ENCODE measurements at regions not wholly inside any gene's neighbourhood (a gene's known extent, or its start where the extent isn't known, plus 50 kb on each side); places are given as distances from the start of the nearest gene placed in this dataset.

DNA sequence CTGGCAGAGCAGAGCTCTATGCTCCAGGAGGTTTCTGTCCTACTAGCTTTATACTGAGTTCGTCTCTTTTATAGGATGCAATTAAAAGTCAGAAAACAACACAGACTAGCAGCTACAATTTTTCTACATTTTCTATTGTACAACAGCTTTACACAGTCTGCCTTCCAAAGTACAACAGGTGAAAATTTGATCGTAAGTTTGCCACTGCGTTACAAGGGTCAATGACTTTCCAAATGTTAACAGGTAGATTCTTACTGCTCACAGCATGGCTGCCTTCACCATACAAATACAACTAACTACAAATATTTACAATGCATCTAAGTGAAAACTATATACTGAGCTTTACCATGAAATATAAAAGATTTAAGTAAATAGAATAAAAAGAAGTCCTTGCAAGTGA lies 268.6 kb upstream of the SLCO3A1 start:
- H3K4me3 ChIP-seq (ENCODE audit: low read depth, low read length) = no peak overlapping the region
- DNase-seq (ENCODE audit: low read depth) = no peak
- TF ChIP-seq, protein P1, sequence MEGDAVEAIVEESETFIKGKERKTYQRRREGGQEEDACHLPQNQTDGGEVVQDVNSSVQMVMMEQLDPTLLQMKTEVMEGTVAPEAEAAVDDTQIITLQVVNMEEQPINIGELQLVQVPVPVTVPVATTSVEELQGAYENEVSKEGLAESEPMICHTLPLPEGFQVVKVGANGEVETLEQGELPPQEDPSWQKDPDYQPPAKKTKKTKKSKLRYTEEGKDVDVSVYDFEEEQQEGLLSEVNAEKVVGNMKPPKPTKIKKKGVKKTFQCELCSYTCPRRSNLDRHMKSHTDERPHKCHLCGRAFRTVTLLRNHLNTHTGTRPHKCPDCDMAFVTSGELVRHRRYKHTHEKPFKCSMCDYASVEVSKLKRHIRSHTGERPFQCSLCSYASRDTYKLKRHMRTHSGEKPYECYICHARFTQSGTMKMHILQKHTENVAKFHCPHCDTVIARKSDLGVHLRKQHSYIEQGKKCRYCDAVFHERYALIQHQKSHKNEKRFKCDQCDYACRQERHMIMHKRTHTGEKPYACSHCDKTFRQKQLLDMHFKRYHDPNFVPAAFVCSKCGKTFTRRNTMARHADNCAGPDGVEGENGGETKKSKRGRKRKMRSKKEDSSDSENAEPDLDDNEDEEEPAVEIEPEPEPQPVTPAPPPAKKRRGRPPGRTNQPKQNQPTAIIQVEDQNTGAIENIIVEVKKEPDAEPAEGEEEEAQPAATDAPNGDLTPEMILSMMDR (IDR thresholded peaks at IDR 0.05; ENCODE audit: insufficient read depth, low read depth, low read length) = no peak

DNA sequence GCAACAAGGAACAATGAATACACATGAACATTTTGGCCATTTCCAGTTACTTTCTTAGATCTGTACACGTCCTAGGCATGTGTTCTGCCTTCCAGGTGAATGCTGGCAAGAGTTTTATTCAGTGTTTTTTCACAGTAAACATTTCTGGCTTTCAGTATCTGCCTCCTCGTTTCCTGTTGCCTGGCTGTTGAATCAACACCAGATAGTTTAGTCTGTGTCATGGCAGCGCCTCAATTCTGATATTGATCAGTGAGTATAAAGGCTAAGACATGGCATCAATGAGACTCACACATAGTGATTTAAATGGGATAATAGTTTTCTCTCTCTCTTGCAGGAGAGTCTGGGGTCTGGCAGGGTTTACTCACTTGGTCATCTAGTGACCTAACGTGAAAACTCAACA lies 266.9 kb upstream of the SLCO3A1 start:
- TF ChIP-seq, protein P1 (IDR thresholded peaks at IDR 0.05; ENCODE audit: insufficient read depth, low read depth, low read length) = no peak

DNA sequence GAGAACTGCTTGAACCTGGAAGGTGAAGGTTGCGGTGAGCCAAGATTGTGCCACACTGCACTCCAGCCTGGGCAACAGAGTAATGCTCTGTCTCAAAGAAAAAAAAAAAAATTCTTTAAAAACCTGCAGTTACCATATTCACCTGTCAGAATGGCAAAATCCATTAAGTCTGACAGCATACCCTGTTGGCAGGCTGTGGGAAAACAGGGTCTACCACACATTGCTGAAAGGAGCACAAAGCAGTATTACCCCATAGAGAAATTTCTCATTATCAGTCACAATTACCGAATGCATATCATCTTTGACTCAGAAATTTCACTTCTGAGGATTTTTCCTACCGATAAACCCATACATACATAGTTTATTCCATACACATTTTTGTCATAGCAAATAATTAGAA lies 264.1 kb upstream of the SLCO3A1 start:
- DNase-seq (ENCODE audit: low read depth) = no peak
- TF ChIP-seq, protein P1 (IDR thresholded peaks at IDR 0.05; ENCODE audit: insufficient read depth, low read depth, low read length) = no peak
- H3K4me3 ChIP-seq (ENCODE audit: low read depth, low read length) = no peak overlapping the region

More for the DNA sequence above, 266.9 kb upstream of the SLCO3A1 start:
- no peak for DNase-seq (ENCODE audit: low read depth)
- H3K4me3 ChIP-seq (ENCODE audit: low read depth, low read length) = no peak overlapping the region

DNA sequence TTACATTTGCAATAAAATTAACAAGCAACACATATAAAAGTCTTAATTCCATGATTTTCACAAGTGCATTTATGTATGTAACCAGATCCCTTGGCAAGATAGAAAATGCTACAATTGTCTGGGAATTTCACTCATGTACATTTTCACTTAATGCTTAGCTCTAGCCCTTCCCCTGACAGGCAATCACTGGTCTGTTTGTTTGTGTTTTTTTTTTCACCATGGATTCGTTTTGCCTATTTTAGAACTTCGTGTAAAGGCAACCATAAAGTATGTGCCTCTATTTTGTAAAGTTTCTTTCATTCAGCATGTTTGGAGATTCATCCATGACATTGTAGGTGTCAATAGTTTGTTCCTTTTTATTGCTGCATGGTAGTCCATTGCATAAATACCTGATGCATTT lies 260.9 kb upstream of the SLCO3A1 start:
- TF ChIP-seq, protein P1 (IDR thresholded peaks at IDR 0.05; ENCODE audit: insufficient read depth, low read depth, low read length) = no peak
- H3K4me3 ChIP-seq (ENCODE audit: low read depth, low read length) = no peak overlapping the region
- DNase-seq (ENCODE audit: low read depth) = no peak

DNA sequence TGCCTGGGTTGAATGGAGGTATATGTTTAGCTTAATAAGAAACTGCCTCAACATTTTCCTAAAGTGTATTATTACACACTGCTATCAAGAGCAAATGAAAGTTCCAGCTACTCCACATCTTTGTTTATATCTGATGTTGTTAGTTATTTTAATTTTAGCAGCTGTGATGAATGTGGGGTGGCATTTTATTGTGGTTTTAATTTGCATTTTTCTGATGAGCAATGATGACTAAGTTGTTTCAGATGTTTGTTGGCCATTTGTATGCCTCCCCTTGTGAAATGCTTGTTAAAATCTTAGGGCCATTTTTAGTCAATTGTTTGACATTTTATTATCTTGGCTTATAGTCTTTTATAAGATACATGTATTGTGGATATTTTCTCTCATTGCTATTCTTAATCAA lies 260.4 kb upstream of the SLCO3A1 start:
- TF ChIP-seq, protein P1 (IDR thresholded peaks at IDR 0.05; ENCODE audit: insufficient read depth, low read depth, low read length) = no peak
- DNase-seq (ENCODE audit: low read depth) = peak; percentile 38
- H3K4me3 ChIP-seq (ENCODE audit: low read depth, low read length) = no peak overlapping the region

DNA sequence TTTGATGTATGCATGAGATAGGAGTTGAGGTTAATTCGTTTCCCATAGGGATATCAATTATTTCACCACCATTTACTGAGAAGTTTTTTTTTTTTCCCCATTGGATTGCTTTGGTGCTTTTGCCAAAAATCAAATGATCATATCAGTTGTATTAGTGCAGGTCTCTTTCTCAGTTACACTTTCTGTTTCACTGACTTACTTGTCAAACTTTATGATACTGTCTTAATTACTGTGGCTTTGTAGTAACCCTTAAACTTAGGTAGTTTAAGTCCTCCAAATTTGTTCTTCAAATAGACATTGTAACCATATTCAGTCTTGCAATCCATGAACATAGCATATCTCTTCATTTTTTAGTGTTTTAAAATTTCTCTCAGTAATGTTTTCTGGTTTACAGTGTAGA lies 259.9 kb upstream of the SLCO3A1 start:
- no peak for DNase-seq (ENCODE audit: low read depth)
- no peak overlapping the region for H3K4me3 ChIP-seq (ENCODE audit: low read depth, low read length)
- TF ChIP-seq, protein P1 (IDR thresholded peaks at IDR 0.05; ENCODE audit: insufficient read depth, low read depth, low read length) = no peak

DNA sequence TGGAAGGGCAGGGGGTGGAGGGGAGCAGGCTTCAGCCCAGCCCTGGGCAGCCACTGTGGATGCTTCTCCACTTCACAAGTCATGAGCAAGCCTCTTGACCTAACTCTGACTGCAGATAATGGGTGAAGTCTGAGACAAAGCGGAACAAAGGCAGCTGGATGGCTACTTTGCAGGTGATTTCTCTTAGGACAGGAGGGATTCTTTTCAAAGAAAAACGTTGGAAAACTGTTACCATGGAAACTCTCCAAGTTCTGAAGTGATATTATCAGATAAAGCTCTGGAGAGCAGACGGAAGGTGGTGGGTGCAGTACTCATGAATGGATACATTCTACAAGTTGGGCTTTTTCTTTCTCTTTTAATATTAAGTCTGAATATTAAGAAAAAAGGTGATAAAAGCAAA lies 254.2 kb upstream of the SLCO3A1 start:
- DNase-seq (ENCODE audit: low read depth) = no peak
- TF ChIP-seq, protein P1 (IDR thresholded peaks at IDR 0.05; ENCODE audit: insufficient read depth, low read depth, low read length) = no peak
- H3K4me3 ChIP-seq (ENCODE audit: low read depth, low read length) = no peak overlapping the region

Measured in fibroblast of villous mesenchyme (primary cell).